GM10248 (cell line): ENCODE measurements at regions not wholly inside any gene's neighbourhood (a gene's known extent, or its start where the extent isn't known, plus 50 kb on each side); places are given as distances from the start of the nearest gene placed in this dataset.

Experiments used
- CTCF ChIA-PET: fragments of 300-600 bp; sonication (Branson Sonifier 250); formaldehyde crosslinking; extraction: SDS; loops from one replicate; lab custom pipeline; 2021; ENCODE audit warnings: antibody characterized with exemption; lab: Yijun Ruan, JAX
- POLR2A ChIA-PET: fragments of 350-650 bp; sonication (Branson Sonifier 250); formaldehyde crosslinking; extraction: SDS; loops from one replicate; lab custom pipeline; 2020; ENCODE audit warnings: antibody characterized with exemption; lab: Yijun Ruan, JAX
- DNase-seq: peaks from one replicate; pipeline ENCODE4 v3.0.0; 2012; ENCODE audit errors: extremely low spot score
- CTCF ChIP-seq: IDR thresholded peaks from 2 replicates; pipeline ENCODE4 v1.5.1; 2012; ENCODE audit warnings: mild to moderate bottlenecking, low read depth; ENCODE audit errors: extremely low read depth, missing control alignments, control extremely low read depth

DNA sequence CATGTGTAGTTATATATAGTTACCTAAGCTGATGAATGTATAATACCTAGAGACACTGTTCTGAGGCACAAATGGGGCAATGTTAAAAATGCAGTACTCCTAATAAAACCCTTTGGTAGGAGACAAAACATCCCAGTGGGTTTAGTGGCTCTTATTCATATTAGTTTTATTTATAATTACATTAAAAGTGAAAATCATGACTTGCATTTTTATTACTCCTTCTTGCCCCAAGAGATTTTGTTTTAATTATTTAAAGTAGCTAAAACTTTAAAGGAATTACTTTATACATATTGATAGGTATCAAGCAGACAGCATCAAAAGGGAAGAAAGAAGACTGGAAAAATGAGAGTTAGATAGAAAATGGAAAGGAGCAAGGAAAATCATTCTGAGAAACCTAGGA, 688.6 kb downstream of the GALC start:
- no peak for DNase-seq
- ChIA-PET CTCF (no interaction called here), POLR2A (no interaction called here)
- no peak for TF ChIP-seq CTCF

DNA sequence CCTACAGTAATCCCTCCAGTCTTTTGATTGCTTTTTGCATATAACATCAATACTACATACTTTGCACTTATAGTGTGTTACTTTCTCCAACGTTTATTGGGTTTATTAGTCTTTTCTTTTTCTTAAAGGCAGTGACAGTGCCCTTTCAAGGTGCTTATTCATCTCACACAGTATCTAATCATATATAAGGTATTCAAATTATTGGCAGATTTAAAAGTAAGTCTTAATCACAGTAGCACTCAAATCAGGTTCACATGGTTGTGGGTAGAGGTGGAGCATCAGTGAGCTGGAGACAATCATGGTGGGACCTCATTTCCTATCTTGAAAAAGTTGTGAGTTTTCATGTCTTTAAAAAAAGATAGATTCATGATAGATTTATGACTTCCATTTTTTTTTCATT, 706.2 kb downstream of the GALC start:
- CTCF ChIA-PET, result no interaction called here
- no peak for DNase-seq
- POLR2A ChIA-PET, result no interaction called here
- no peak for TF ChIP-seq CTCF

- no peak for DNase-seq
- no peak for TF ChIP-seq CTCF
- ChIA-PET CTCF (interaction anchor here (0.8 kb wide), 1 partner anchor 18 kb away, joined by 3 read pairs; no protein-coding TSS in a partner anchor), POLR2A (no interaction called here)
Measured at GRCh38 chr14:87286191-87286590, 706.8 kb downstream of the GALC start.

DNA sequence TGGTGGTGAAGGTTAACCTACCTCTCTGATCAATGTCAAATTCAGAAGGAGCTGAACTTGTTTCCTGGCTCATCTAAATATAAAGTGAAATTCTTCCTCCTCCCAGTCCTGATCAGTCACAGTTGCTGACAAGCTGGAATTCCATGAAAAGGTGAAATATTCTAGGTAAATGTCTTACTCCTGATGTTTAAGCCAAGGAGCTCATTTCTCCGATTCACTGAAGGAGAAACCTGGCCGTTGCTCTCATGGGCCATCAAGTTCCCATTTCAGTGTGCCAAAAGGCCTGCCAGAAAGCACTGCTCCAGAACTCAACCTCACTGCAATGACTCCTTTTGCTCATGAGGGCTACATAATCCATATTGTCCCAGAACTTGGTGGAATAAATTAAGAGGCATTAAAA, 707.5 kb downstream of the GALC start:
- no peak for TF ChIP-seq CTCF
- ChIA-PET POLR2A (no interaction called here), CTCF (interaction anchor here (0.8 kb wide), 1 partner anchor 17 kb away, joined by 3 read pairs; no protein-coding TSS in a partner anchor)
- DNase-seq, result no peak

GRCh38 chr14:87283547-87283946, 709.4 kb downstream of the GALC start:
- no peak for TF ChIP-seq CTCF
- DNase-seq, result no peak
- CTCF ChIA-PET, result no interaction called here
- POLR2A ChIA-PET, result no interaction called here

DNA sequence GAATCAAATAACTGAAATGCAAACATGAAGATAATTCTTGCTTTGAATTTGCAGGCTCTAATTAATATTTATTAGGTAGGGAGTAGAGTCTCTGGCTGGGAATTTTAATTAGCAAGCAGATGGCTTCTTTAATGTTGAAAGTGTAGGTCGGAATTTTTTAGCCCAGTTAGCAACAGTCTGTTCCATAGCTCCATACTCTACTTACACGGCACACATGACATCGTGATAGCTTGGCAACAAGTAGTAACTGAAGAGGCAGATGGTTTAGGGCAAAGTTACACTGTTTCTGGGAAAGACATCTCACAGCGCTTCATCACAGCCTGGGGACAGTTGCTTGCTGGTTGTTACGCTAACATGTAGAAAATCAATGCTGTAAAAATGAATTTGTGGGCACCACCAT, 710.7 kb downstream of the GALC start:
- DNase-seq, result no peak
- no peak for TF ChIP-seq CTCF
- ChIA-PET POLR2A (no interaction called here), CTCF (no interaction called here)

DNA sequence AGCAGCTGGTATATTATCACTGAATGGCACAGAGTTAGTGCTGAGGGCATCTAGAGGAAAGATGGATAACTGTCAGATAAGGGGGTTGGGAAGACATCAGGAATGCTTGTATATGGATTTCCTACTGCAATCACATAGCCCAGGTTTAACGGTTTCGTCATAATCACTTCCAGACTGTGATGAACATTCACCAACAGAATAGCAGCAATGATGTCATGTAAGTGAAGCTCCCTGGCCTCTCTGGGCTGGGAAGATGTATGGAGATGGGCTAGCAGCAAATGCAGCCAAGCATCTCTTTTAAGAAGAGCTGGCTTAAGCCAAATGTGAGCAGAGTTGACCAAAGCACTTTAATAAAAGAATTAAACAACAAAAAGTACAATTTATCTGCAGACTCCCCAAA, 714.6 kb downstream of the GALC start:
- no peak for DNase-seq
- CTCF ChIA-PET, result no interaction called here
- TF ChIP-seq CTCF, result no peak
- POLR2A ChIA-PET, result no interaction called here
